ENCODE measurements at regions not wholly inside any gene's neighbourhood (a gene's known extent, or its start where the extent isn't known, plus 50 kb on each side); places are given as distances from the start of the nearest gene placed in this dataset.

- FAIRE-seq, result no peak
These were observed 216.0 kb downstream of the DLL1 start for GRCh38 chr6:170074907-170075306.

GRCh38 chr6:170074435-170074834, 216.4 kb downstream of the DLL1 start:
- WGBS, 3 donors, result 87 to 88% (median 88%) methylated on average over 6 of the region's 6 CpGs
- no peaks in the 10 kb centered on the region for H3K36me3 ChIP-seq (ENCODE audit: control insufficient read depth in 3 of 3, insufficient read depth in 2 of 3, low read depth in 1 of 3, low read length in 3 of 3)
- H3K27ac ChIP-seq (ENCODE audit: low read depth in 1 of 3, low read length in 2 of 3), result no peak overlapping the region
- DNase-seq, result no peak
- H3K27me3 ChIP-seq (ENCODE audit: control insufficient read depth in 3 of 3, insufficient read depth in 3 of 3, low read length in 3 of 3), result no peaks in the 10 kb centered on the region
- no peaks in the 10 kb centered on the region for H3K4me1 ChIP-seq (ENCODE audit: control insufficient read depth in 3 of 3, insufficient read depth in 2 of 3, low read depth in 1 of 3, low read length in 2 of 3)
- no peak overlapping the region for H3K4me3 ChIP-seq (ENCODE audit: low read depth in 1 of 3, low read length in 3 of 3)
- no peak for FAIRE-seq
- no peaks in the 10 kb centered on the region for H3K9me3 ChIP-seq (ENCODE audit: control insufficient read depth in 2 of 2, insufficient read depth in 1 of 2, low read depth in 1 of 2, low read length in 1 of 2)

More at GRCh38 chr6:170074907-170075306, 216.0 kb downstream of the DLL1 start:
- Histone ChIP-seq H3K27ac (ENCODE audit: low read depth in 1 of 3, low read length in 2 of 3) (no peak overlapping the region), H3K4me3 (ENCODE audit: low read depth in 1 of 3, low read length in 3 of 3) (no peak overlapping the region), H3K27me3 (ENCODE audit: control insufficient read depth in 3 of 3, insufficient read depth in 3 of 3, low read length in 3 of 3) (no peaks in the 10 kb centered on the region), H3K36me3 (ENCODE audit: control insufficient read depth in 3 of 3, insufficient read depth in 2 of 3, low read depth in 1 of 3, low read length in 3 of 3) (no peaks in the 10 kb centered on the region), H3K9me3 (ENCODE audit: control insufficient read depth in 2 of 2, insufficient read depth in 1 of 2, low read depth in 1 of 2, low read length in 1 of 2) (no peaks in the 10 kb centered on the region), H3K4me1 (ENCODE audit: control insufficient read depth in 3 of 3, insufficient read depth in 2 of 3, low read depth in 1 of 3, low read length in 2 of 3) (no peaks in the 10 kb centered on the region)
- WGBS, 3 donors, result 86 to 94% (median 86%) methylated on average over 17 of the region's 17 CpGs
- DNase-seq, result no peak

- H3K4me3 ChIP-seq (ENCODE audit: low read depth in 1 of 3, low read length in 3 of 3), result no peak overlapping the region
- WGBS, 3 donors, result 76 to 84% (median 83%) methylated on average over 13 of the region's 13 CpGs
- FAIRE-seq (no peak), DNase-seq (no peak)
- H3K27me3 ChIP-seq (ENCODE audit: control insufficient read depth in 3 of 3, insufficient read depth in 3 of 3, low read length in 3 of 3), result no peaks in the 10 kb centered on the region
- no peaks in the 10 kb centered on the region for H3K36me3 ChIP-seq (ENCODE audit: control insufficient read depth in 3 of 3, insufficient read depth in 2 of 3, low read depth in 1 of 3, low read length in 3 of 3)
- no peaks in the 10 kb centered on the region for H3K4me1 ChIP-seq (ENCODE audit: control insufficient read depth in 3 of 3, insufficient read depth in 2 of 3, low read depth in 1 of 3, low read length in 2 of 3)
- no peaks in the 10 kb centered on the region for H3K9me3 ChIP-seq (ENCODE audit: control insufficient read depth in 2 of 2, insufficient read depth in 1 of 2, low read depth in 1 of 2, low read length in 1 of 2)
- no peak overlapping the region for H3K27ac ChIP-seq (ENCODE audit: low read depth in 1 of 3, low read length in 2 of 3)
These were observed 217.0 kb downstream of the DLL1 start for GRCh38 chr6:170073846-170074245.

GRCh38 chr6:170072246-170072645, 218.6 kb downstream of the DLL1 start:
- Histone ChIP-seq H3K36me3 (ENCODE audit: control insufficient read depth in 3 of 3, insufficient read depth in 2 of 3, low read depth in 1 of 3, low read length in 3 of 3) (no peaks in the 10 kb centered on the region), H3K27ac (ENCODE audit: low read depth in 1 of 3, low read length in 2 of 3) (no peak overlapping the region), H3K4me3 (ENCODE audit: low read depth in 1 of 3, low read length in 3 of 3) (no peak overlapping the region), H3K4me1 (ENCODE audit: control insufficient read depth in 3 of 3, insufficient read depth in 2 of 3, low read depth in 1 of 3, low read length in 2 of 3) (no peaks in the 10 kb centered on the region), H3K9me3 (ENCODE audit: control insufficient read depth in 2 of 2, insufficient read depth in 1 of 2, low read depth in 1 of 2, low read length in 1 of 2) (no peaks in the 10 kb centered on the region), H3K27me3 (ENCODE audit: control insufficient read depth in 3 of 3, insufficient read depth in 3 of 3, low read length in 3 of 3) (no peaks in the 10 kb centered on the region)
- FAIRE-seq, result no peak
- DNase-seq, result no peak
- WGBS, 3 donors, result 87 to 90% (median 87%) methylated on average over 11 of the region's 11 CpGs

GRCh38 chr6:170069611-170070010, 221.3 kb downstream of the DLL1 start:
- DNase-seq, result no peak
- 57 to 74% (median 72%) methylated on average over 3 of the region's 3 CpGs for WGBS, 3 donors
- Histone ChIP-seq H3K4me1 (ENCODE audit: control insufficient read depth in 3 of 3, insufficient read depth in 2 of 3, low read depth in 1 of 3, low read length in 2 of 3) (no peaks in the 10 kb centered on the region), H3K4me3 (ENCODE audit: low read depth in 1 of 3, low read length in 3 of 3) (no peak overlapping the region), H3K27me3 (ENCODE audit: control insufficient read depth in 3 of 3, insufficient read depth in 3 of 3, low read length in 3 of 3) (no peaks in the 10 kb centered on the region), H3K36me3 (ENCODE audit: control insufficient read depth in 3 of 3, insufficient read depth in 2 of 3, low read depth in 1 of 3, low read length in 3 of 3) (no peaks in the 10 kb centered on the region), H3K27ac (ENCODE audit: low read depth in 1 of 3, low read length in 2 of 3) (no peak overlapping the region), H3K9me3 (ENCODE audit: control insufficient read depth in 2 of 2, insufficient read depth in 1 of 2, low read depth in 1 of 2, low read length in 1 of 2) (no peaks in the 10 kb centered on the region)
- no peak for FAIRE-seq

- DNase-seq, result no peak
- Histone ChIP-seq H3K4me1 (ENCODE audit: control insufficient read depth in 3 of 3, insufficient read depth in 2 of 3, low read depth in 1 of 3, low read length in 2 of 3) (no peaks in the 10 kb centered on the region), H3K27me3 (ENCODE audit: control insufficient read depth in 3 of 3, insufficient read depth in 3 of 3, low read length in 3 of 3) (peaks cover 0 to 3% (median 0%) of the 10 kb centered on the region in 3 donors), H3K9me3 (ENCODE audit: control insufficient read depth in 2 of 2, insufficient read depth in 1 of 2, low read depth in 1 of 2, low read length in 1 of 2) (no peaks in the 10 kb centered on the region), H3K4me3 (ENCODE audit: low read depth in 1 of 3, low read length in 3 of 3) (no peak overlapping the region), H3K36me3 (ENCODE audit: control insufficient read depth in 3 of 3, insufficient read depth in 2 of 3, low read depth in 1 of 3, low read length in 3 of 3) (no peaks in the 10 kb centered on the region), H3K27ac (ENCODE audit: low read depth in 1 of 3, low read length in 2 of 3) (no peak overlapping the region)
- FAIRE-seq, result no peak
- 85 to 91% (median 90%) methylated on average over 7 of the region's 7 CpGs for WGBS, 3 donors
These were observed 222.4 kb downstream of the DLL1 start for GRCh38 chr6:170068496-170068895.

- peaks cover 0 to 3% (median 0%) of the 10 kb centered on the region in 3 donors for H3K27me3 ChIP-seq (ENCODE audit: control insufficient read depth in 3 of 3, insufficient read depth in 3 of 3, low read length in 3 of 3)
- H3K27ac ChIP-seq (ENCODE audit: low read depth in 1 of 3, low read length in 2 of 3), result no peak overlapping the region
- FAIRE-seq (no peak), DNase-seq (no peak)
- H3K9me3 ChIP-seq (ENCODE audit: control insufficient read depth in 2 of 2, insufficient read depth in 1 of 2, low read depth in 1 of 2, low read length in 1 of 2), result no peaks in the 10 kb centered on the region
- H3K4me1 ChIP-seq (ENCODE audit: control insufficient read depth in 3 of 3, insufficient read depth in 2 of 3, low read depth in 1 of 3, low read length in 2 of 3), result no peaks in the 10 kb centered on the region
- whole genome bisulfite sequencing, 3 donors, result 75 to 89% (median 80%) methylated on average over 12 of the region's 12 CpGs
- no peaks in the 10 kb centered on the region for H3K36me3 ChIP-seq (ENCODE audit: control insufficient read depth in 3 of 3, insufficient read depth in 2 of 3, low read depth in 1 of 3, low read length in 3 of 3)
- no peak overlapping the region for H3K4me3 ChIP-seq (ENCODE audit: low read depth in 1 of 3, low read length in 3 of 3)
These were observed 222.9 kb downstream of the DLL1 start for GRCh38 chr6:170067923-170068360.

GRCh38 chr6:170067181-170067641, 223.7 kb downstream of the DLL1 start:
- H3K4me3 ChIP-seq (ENCODE audit: low read depth in 1 of 3, low read length in 3 of 3), result no peak overlapping the region
- FAIRE-seq, result no peak
- H3K36me3 ChIP-seq (ENCODE audit: control insufficient read depth in 3 of 3, insufficient read depth in 2 of 3, low read depth in 1 of 3, low read length in 3 of 3), result no peaks in the 10 kb centered on the region
- H3K4me1 ChIP-seq (ENCODE audit: control insufficient read depth in 3 of 3, insufficient read depth in 2 of 3, low read depth in 1 of 3, low read length in 2 of 3), result no peaks in the 10 kb centered on the region
- peaks cover 0 to 3% (median 0%) of the 10 kb centered on the region in 3 donors for H3K27me3 ChIP-seq (ENCODE audit: control insufficient read depth in 3 of 3, insufficient read depth in 3 of 3, low read length in 3 of 3)
- no peaks in the 10 kb centered on the region for H3K9me3 ChIP-seq (ENCODE audit: control insufficient read depth in 2 of 2, insufficient read depth in 1 of 2, low read depth in 1 of 2, low read length in 1 of 2)
- 49 to 70% (median 67%) methylated on average over 18 of the region's 18 CpGs for WGBS, 3 donors
- no peak overlapping the region for H3K27ac ChIP-seq (ENCODE audit: low read depth in 1 of 3, low read length in 2 of 3)
- DNase-seq, result no peak

GRCh38 chr6:170066679-170067078, 224.2 kb downstream of the DLL1 start:
- H3K27ac ChIP-seq (ENCODE audit: low read depth in 1 of 3, low read length in 2 of 3), result no peak overlapping the region
- FAIRE-seq (no peak), DNase-seq (no peak)
- H3K4me1 ChIP-seq (ENCODE audit: control insufficient read depth in 3 of 3, insufficient read depth in 2 of 3, low read depth in 1 of 3, low read length in 2 of 3), result no peaks in the 10 kb centered on the region
- no peak overlapping the region for H3K4me3 ChIP-seq (ENCODE audit: low read depth in 1 of 3, low read length in 3 of 3)
- no peaks in the 10 kb centered on the region for H3K36me3 ChIP-seq (ENCODE audit: control insufficient read depth in 3 of 3, insufficient read depth in 2 of 3, low read depth in 1 of 3, low read length in 3 of 3)
- no peaks in the 10 kb centered on the region for H3K9me3 ChIP-seq (ENCODE audit: control insufficient read depth in 2 of 2, insufficient read depth in 1 of 2, low read depth in 1 of 2, low read length in 1 of 2)
- WGBS, 3 donors, result 69 to 75% (median 72%) methylated on average over 8 of the region's 8 CpGs
- H3K27me3 ChIP-seq (ENCODE audit: control insufficient read depth in 3 of 3, insufficient read depth in 3 of 3, low read length in 3 of 3), result peaks cover 0 to 3% (median 0%) of the 10 kb centered on the region in 3 donors

Measured in small intestine (tissue), 7 donors.